ENCODE measurements at regions not wholly inside any gene's neighbourhood (a gene's known extent, or its start where the extent isn't known, plus 50 kb on each side); places are given as distances from the start of the nearest gene placed in this dataset.

- TF ChIP-seq POLR2A (IDR thresholded peaks at IDR 0.05) (no peak), CTCF (IDR thresholded peaks at IDR 0.05) (no peak), POLR2AphosphoS5 (IDR thresholded peaks at IDR 0.05) (no peak), EP300 (IDR thresholded peaks at IDR 0.05) (no peak)
These were observed 530.4 kb upstream of the BTBD3 start for GRCh38 chr20:11387189-11387754.
